Fibroblast of peridontal ligament (primary cell): ENCODE measurements at regions not wholly inside any gene's neighbourhood (a gene's known extent, or its start where the extent isn't known, plus 50 kb on each side); places are given as distances from the start of the nearest gene placed in this dataset.
"Not testable (repeated sequence)": the region's sequence is repeated elsewhere in the genome, so short reads cannot be mapped to it uniquely, and the experiment has no call there.

Source experiments
- DNase-seq: peaks from one replicate; pipeline ENCODE4 v3.0.0-alpha.2; 2010; ENCODE audit errors: extremely low read depth

DNA sequence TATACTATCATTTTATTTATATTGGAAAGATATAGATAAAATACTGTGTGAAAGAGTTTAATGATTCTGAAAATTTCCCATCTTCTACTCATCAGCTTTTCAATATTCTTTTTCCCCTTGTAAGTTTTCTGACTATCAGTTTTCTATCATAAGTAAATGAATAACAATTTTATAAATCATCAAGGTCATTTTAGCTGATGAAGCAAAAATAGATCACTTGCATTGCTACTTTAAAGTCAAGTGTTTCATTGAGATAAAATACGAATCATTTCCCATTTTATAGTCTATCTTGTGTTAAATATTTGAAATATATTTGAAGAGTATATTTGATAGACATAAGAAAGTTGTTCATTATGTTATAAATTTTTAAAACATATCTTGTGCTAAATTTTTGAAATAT, 811.0 kb upstream of the GALNTL6 start:
- DNase-seq = no peak

DNA sequence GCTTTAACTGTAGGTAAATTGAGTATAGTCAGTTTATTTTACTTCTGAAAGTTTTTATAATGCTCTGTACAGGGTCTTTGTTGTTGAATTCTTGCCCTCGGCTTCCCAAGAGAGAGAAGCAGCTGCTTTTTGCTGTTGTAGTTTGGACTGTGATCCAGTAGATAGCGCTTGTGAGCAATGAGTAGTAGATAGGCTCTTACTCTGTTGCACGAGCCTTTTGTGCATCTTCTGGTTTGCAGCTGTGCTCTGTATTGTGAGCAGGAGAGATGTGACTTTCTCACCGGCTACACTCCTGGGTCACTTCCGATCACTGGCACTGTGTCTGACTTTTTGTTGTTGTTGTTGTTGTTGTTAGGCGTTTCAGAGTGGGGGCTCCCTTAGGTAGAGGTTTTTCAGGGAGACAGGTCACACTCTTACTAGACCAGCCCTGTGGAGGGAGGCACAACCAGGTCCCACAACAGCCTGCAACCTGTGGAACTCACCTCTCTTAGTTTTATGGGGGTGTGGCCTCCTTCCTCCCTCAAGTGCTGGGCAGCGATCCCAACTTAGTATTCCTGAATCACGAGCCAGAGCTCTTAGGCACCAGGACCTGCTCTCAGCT, 822.1 kb upstream of the GALNTL6 start:
- DNase-seq = peak; percentile 78

DNA sequence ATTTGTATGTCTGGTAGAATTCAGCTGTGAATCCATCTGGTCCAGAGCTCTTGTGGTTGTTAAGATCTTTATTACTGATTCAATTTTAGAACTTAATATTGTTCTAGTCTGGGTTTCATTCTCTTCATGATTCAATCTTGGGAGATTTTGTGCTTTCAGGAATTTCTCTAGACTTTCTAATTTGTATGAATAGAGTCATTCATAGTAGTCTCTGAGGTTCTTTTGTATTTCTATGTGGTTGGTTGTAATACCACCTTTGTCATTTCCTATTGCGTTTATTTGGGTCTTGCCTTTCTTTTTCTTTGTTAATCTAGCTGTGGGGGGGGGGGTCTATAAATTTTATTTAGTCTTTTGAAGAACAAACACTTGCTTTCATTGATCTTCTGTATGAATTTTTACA, 824.8 kb upstream of the GALNTL6 start:
- no peak for DNase-seq

DNA sequence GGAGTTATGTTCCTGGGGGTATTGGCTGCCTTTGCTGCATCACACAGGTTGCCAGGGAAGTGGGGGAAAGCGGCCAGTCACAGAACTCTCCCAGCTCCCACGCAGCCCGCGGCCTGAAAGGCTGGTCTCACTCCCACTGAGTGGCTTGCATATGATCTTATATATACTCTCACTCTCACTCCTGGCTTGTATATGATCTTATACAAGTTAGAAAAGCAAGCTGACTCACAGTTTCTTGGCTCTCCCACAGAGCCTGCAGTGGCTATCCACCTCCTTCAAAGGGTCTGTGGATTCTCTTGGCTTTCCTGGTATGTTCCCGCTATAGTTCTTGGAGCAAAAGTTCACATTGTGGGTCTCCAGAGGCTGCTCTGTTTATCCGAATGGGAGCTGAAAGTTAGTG, 833.5 kb upstream of the GALNTL6 start:
- peak; percentile 87 for DNase-seq

DNA sequence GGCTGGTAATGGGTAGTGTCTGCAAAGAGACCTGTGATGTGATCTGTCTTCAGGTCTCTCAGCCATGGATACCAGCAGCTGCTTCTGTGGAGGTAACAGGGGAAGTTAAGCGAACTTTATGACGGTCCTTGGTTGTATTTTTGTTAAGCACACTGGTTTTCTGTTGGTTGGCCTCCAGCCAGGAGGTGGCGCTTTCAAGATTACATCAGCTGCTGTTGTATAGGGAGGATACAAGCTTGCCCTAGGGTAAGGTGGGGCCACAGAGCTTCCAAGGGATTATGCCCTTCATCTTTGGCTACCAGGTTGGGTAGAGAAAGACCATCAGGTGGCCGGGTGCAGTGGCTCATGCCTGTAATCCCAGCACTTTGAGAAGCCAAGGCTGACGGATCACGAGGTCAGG, 834.2 kb upstream of the GALNTL6 start:
- DNase-seq = no peak

DNA sequence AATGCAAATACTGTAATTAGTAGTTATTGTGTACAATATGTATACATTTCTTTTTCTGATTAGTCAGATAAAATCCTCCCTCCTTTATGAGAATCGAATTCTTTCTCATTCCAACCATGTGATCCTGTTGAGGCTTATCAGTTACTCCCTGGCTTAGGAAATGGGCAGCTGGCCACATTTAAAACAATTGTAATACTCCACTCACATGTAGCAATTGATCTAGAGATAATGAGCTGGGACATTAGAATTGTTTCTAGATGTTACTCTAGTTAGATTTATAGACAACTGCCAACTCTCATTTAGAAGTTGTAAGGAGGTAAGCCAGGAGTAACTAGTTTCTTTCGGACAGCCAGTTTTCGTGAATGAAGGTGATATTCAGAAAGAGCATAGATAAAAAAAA, 859.3 kb upstream of the AADAT start:
- DNase-seq = no peak

DNA sequence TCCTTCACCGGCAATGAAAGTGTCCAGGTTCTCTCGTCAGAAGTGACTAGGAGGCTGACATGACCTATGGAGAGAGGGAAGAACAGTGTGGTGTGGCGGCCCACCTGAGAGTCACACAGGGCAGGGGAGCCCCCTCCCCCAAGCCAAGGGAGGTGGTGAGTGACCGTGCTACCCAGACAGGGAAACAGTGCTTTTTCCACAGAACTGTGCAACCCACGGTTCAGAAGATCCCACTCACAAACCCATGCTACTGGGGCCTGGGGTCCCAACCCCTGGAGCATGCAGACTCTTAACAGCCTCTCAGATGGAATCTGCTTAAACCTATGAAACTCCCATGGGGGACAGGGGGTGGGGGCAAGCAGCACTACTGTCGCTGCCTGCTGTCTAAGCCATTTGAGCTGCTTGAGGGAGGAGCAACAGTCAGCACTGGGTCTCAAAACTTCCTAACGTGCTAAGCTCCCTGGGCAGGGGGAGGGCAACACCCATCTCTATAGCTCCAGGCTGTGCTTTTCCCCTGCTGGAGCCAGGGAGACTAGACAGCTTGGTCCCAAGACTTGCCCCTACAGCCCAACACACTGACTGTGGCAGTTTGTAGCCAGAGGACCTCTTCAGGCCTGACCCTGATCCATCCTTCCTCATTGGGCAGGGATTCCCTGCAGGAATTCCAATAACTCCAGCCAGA, 850.4 kb upstream of the AADAT start:
- DNase-seq = no peak

DNA sequence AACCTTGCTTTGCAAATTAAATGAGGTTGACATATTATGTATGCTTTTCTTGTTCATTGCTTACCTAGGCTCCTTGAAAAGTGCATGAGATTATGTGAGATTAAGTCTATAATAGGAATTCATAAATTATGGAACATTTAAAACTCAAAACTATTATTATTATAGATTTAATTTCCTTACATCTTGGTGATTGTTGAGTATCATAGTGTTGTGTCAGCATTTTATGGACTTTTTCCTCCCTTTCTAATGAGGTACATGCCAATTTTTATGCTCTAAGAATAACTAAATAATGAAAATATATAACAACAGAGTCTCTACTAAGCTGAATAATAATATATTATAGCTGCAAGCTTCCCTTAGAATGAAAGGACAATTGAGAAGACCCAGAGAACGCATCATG, 848.8 kb upstream of the AADAT start:
- no peak for DNase-seq

DNA sequence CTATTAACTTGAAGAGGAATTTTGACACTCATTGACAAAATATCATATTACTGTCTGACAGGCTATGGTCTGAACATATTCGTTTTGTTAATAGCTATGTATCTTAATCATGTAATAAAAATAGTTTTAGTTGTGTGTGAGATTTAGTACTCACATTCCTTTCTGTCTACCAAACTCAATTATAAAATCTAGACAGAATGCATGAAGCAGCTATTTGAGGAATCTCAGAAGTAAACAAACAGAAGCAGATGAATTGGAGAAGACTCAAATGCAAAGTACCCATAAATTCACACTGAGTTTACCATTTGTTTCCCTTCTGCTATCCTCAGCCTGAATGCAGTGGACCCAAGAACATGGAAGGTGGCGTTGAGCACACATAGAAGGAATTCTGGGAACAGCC, 841.6 kb upstream of the AADAT start:
- DNase-seq = peak; percentile 59

DNA sequence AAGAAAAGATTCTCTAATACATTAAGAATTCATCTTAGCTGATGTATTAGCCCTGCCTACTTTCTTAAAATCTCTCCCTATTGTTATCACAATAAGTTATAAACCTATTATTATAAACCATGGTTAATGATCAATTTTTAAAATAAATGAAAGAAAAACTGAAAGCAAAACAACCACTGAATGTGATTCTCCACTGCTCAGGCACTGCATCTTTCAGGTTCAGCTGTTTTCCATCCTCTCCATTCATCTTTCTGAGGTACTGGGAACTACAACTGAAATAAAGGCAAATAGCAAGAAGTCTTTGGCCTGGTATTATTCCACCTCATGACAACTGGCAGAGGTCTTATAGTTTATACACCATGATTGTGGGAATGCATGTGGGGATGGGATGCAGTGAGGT, 798.9 kb upstream of the AADAT start:
- no peak for DNase-seq

DNA sequence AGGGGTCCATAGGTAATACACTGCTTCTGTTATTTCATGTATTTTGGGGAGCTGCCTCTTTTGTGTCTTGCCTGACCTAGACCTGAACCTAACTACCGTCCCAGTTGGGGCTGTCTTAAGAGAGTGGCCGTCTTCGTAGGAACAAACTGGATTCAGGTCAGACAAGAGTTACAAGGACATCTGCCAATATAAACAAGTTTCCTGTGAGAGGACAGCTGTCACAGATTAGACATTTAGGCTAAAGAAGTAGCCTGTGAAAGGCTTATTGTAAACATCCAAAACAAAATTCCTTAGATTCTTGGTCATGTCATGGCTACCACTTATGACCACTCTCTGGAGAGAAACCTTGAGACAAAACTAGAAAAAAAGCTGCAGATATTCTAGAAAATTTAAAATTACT, 797.6 kb upstream of the AADAT start:
- DNase-seq = peak; percentile 54

DNA sequence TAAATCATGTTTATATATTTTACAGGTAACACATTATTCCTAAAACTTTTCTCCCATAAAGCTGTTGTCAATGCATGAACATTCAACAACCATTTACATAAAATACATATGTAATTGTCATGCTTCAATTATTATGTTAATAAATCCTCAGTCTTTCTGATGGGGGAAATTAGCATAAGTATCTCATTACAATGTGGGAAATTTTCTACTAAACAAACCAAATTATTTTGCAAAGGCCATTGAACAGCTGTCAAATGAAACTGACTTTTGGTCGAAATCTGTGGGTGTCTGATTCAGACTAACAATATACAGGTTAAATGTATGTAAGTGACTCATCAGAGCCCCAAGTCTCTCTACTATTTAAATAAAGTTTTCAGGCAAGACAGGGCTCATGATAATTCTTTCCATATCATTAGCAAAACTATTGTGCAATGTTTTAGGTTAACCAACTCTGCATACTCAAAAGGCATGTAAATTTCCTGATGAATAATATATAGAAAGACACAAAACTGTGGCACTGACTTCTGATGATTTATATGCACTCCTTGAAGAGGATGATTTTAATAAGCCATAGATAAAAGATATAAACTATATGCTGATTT, 795.3 kb upstream of the AADAT start:
- no peak for DNase-seq

DNA sequence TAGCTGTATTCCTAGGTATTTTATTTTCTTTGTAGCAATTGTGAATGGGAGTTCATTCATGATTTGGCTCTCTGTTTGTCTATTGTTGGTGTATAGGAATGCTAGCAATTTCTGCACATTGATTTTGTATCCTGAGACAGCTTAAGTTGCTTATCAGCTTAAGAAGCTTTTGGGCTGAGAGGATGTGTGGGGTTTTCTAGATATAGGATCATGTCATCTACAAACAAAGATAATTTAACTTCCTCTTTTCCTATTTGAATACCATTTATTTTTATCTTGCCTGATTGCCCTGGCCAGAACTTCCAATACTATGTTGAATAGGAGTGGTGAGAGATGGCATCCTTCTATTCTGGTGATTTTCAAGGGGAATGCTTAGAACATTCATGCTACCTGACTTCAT, 791.9 kb upstream of the AADAT start:
- DNase-seq = not testable (repeated sequence)

DNA sequence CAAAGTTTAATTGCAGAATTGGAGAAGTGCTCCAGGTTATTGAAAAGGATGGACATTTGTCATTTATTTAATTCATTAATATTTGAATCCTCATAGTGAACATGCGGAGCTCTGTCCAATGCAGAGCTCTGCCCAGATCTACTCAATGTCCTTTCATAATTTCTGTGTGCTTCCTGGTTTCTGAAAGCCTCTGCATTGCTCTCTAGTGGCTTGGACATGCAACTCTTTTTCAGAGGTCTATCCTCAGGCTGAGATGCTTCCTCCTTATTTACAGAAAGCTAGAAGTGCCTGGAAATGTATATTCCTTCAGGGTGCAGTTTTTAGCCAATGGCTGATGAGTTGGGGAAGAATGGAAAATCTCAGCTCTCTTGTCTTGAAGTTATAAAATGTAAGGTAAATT, 786.1 kb upstream of the AADAT start:
- peak; percentile 16 for DNase-seq

DNA sequence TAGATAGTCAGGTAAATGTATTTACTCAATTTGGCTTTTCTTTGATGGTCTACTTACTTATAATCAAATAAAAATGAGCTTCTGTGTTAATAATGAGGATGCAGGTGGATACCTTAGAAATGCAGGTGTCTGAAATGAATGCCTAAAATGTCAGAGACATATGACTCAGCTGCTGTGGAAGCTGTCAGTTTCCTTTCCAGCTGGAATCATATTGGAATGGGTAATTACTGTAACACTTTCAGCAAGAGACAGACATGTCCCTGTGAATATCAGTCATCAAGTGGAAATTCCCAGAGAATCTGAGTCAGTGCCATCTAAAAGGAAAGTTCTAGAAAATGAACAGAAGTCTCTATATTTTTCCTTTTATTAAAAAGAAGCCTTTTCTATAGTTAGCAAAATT, 783.0 kb upstream of the AADAT start:
- DNase-seq = no peak

DNA sequence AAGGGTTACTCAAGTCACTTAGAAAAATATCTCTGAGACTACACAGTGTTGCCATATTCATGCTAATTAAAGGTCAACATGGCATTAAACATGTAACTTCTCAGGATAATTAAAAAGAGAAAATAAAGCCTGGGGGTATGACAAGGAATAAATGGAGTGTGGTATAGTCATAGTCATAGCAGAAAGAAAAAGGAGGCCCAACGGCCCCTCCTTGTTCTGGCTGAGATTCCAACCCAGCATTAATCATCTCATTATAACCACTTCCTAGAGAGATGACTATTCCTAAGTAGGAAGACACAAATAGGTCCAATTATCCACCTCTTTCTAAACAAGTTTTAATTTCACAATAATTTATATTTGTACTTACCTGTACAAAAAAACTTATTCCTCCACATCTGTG, 778.4 kb upstream of the AADAT start:
- DNase-seq = peak; percentile 31

DNA sequence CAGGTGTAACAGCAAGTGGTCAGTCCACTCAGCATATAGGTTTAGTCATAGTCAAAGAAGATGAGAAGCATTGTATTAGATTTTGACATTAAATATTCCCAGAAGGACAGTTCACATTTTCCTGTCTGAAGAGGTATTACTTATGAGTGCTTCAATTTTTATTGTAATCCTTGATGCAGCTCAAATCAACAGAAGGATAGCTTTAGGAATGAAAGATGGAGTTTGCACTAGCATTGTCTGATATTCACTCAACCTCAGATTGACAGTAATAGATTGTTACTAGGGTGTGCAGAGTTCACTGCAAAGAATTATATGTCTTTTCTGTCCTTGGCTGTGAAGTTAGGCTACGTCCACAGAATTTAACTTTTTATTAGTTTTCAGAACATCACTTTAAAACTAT, 764.3 kb upstream of the AADAT start:
- no peak for DNase-seq

DNA sequence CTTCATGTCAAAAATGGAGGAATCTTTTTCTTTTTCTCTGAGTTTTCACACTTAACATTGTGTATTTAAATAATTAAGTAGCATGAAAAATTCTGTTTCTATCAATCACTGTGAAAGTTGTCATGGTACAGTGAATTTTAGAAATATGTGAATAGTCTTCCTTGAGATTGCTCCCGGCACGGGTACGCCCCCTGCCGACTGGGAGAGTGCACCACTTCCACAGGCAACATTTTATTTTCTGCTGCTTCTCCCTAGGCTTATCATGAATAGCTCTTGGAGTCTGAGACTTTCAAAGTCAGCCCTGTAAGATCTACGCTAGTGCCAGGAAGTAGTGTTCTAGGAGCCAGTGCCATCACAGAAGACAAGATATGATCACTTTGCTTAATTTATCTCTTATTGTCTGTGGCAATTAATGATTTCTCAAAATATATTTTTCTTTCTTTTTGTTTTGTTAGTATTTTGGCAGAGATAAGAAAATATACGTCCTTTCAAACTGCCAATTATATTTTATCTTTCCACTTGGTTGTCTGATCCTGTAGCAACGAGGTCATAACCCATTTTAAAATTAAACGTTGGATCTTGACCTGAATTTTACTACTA, 763.8 kb upstream of the AADAT start:
- DNase-seq = peak; percentile 69

DNA sequence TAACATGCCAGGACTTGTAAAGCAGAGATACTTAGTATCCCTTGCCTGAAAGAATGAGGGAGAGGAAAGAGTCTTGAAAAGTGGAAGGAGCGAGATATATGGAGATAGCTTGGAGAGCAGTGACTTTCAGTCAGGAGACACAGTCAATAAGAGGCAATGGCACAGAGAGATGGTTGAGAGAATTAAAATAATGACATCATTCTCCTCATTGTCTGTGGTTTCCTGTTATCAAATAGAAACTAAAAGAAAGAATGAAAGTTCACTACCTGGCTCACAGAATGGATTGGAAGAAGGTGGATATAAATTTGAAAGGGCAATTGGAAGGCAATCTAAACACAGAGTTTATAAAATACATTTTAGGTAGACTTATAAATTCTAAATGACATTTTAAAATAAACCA, 760.2 kb upstream of the AADAT start:
- DNase-seq = no peak

DNA sequence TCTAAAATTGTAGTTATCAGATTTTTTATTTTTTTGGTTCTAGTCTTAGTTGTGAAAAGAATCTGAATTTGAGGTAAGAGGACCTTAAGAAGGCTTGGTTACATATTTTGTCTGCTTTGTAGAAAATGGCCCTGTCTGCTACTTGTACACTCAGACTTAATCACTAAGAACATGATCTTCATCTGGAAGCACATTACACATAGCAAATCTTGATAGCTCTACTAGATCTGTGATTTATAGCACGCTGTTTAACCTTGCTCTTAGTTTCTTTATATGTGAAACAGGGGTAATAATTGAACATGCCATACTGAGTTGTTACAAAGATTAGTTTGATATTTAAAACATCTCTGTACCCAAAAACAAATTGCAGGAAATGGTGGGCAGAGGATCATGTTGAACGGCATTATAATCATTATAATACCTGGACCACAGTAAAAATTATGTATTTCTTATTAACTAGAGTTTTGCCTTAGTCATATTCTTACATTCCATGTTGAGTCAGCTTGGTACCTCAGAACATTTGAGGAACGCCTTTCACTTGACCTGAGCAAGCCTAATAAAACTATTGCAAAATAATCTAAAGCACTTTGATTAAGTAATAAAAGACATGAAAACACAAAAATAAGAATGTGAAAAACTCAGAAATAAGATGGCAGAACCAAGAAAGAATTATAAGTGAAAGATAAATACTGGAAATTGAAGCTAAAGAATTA, 738.0 kb upstream of the AADAT start:
- DNase-seq = no peak

DNA sequence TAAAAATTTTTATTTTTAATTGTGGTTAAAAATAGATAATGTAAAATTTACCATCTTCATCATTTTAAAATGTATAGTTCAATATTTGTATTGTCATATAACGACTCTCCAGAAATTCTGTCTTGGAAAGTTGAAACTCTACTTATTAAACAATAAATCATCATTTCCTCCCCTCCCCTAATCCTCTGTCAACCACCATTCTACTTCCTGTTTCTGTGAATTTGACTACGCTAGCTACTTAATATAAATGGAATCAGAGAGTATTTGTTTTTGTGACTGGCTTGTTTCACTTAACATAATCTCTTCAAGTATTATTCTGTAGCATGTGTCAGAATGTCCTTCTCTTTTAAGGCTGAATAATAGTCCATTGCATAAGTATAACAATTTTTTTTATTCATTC, 729.0 kb upstream of the AADAT start:
- no peak for DNase-seq

DNA sequence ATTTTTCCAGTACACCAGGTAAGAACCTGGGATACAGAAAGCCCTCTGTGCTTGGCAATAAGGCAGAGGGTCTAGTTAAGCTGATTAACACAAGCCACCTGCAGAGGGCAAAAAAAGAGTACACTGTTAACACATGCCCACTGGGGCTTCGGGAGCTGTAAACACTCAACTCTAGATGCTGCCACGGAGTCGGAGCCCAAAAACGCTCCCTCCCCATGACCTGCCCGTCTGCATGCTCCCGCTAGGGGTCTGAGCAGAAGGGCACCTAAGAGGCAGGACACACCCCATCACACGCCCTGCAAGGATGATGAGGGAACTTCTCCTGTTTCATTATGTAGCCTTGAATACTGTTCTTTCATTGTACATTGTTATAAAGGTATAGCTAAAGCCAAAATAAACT, 715.6 kb upstream of the AADAT start:
- DNase-seq = no peak

DNA sequence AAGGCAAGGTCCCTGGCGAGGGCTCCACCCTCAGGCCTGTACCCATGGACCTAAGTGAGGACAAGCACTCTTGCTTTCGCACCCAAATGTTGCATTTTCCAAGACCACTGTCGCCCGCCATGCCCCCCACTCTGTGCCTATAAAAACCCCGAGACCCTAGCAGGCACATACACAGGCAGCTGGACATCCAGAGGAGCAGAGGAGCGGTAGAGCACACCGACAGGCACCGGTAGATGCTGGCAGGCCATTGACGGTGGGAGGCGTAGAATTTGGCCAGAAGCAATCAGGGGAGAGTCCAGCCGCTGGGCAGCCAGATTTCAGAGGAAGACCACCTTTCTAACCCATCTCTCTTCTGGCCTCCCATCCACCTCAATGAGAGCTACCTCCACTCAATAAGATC, 715.2 kb upstream of the AADAT start:
- no peak for DNase-seq
